Fibroblast of the aortic adventitia (primary cell): ENCODE measurements at regions not wholly inside any gene's neighbourhood (a gene's known extent, or its start where the extent isn't known, plus 50 kb on each side); places are given as distances from the start of the nearest gene placed in this dataset.
"Not testable (repeated sequence)": the region's sequence is repeated elsewhere in the genome, so short reads cannot be mapped to it uniquely, and the experiment has no call there.

Experiments used
- DNase-seq: peaks from one replicate; pipeline ENCODE4 v3.0.0-alpha.2; 2010; ENCODE audit warnings: low read depth
- H3K4me3 ChIP-seq: 2 replicates; pipeline ENCODE4 v1.5.1; 2011; ENCODE audit warnings: low read depth, mild to moderate bottlenecking, control low read depth, low read length, moderate library complexity
- CTCF ChIP-seq: IDR thresholded peaks from 2 replicates; pipeline ENCODE4 v1.5.1; 2011; ENCODE audit warnings: mild to moderate bottlenecking, low read length, control low read depth, inconsistent platforms; ENCODE audit not compliant: insufficient read depth

GRCh38 chr2:131425231-131425941 is 50.5 kb upstream of the TUBA3D start:
- no peak for TF ChIP-seq CTCF
- H3K4me3 ChIP-seq: peak overlapping the region; percentile 17

GRCh38 chr2:131424605-131425114 is 51.3 kb upstream of the TUBA3D start:
- H3K4me3 ChIP-seq: not testable (repeated sequence)

More at GRCh38 chr2:131425231-131425941, 50.5 kb upstream of the TUBA3D start:
- DNase-seq: no peak

GRCh38 chr2:131420751-131421150 is 55.2 kb upstream of the TUBA3D start:
- H3K4me3 ChIP-seq: not testable (repeated sequence)

More at GRCh38 chr2:131424605-131425114, 51.3 kb upstream of the TUBA3D start:
- DNase-seq: not testable (repeated sequence)

GRCh38 chr2:131419441-131419840 is 55.5 kb upstream of the RAB6D start:
- no peak for DNase-seq
- no peak overlapping the region for H3K4me3 ChIP-seq
- no peak for TF ChIP-seq CTCF

More at GRCh38 chr2:131420751-131421150, 55.2 kb upstream of the TUBA3D start:
- DNase-seq: not testable (repeated sequence)

- H3K4me3 ChIP-seq: no peak overlapping the region
- DNase-seq: no peak
- no peak for TF ChIP-seq CTCF
Measured at GRCh38 chr2:131418625-131419024, 54.7 kb upstream of the RAB6D start.

- no peak for DNase-seq
- H3K4me3 ChIP-seq: no peak overlapping the region
- TF ChIP-seq CTCF: no peak
Measured at GRCh38 chr2:131417886-131418285, 53.9 kb upstream of the RAB6D start.

GRCh38 chr2:131413785-131414184 is 49.8 kb upstream of the RAB6D start:
- no peak overlapping the region for H3K4me3 ChIP-seq
- TF ChIP-seq CTCF: no peak
- no peak for DNase-seq
